Skin epidermis (tissue), 12 donors: ENCODE measurements at regions not wholly inside any gene's neighbourhood (a gene's known extent, or its start where the extent isn't known, plus 50 kb on each side); places are given as distances from the start of the nearest gene placed in this dataset.

Source experiments
- H3K27ac ChIP-seq, 21 experiments: fragments of 200-600 bp; sonication (generic) in 11 of 21; one replicate each; pipeline ENCODE4 v1.5.0; 2020; ENCODE audit warnings: mild to moderate bottlenecking in 3 of 21, inconsistent platforms in 2 of 21, moderate library complexity in 2 of 21
- H3K4me3 ChIP-seq, 7 experiments: fragments of 200-600 bp; sonication (generic) in 2 of 7; one replicate each; pipeline ENCODE4 v1.5.0; 2020; ENCODE audit warnings: inconsistent platforms in 2 of 7, mild to moderate bottlenecking in 2 of 7, moderate library complexity in 1 of 7

- Histone ChIP-seq H3K4me3 (no peak overlapping the region), H3K27ac (no peak overlapping the region)
Observed at GRCh38 chr12:91902860-91903683, 242.6 kb downstream of the BTG1 start.

DNA sequence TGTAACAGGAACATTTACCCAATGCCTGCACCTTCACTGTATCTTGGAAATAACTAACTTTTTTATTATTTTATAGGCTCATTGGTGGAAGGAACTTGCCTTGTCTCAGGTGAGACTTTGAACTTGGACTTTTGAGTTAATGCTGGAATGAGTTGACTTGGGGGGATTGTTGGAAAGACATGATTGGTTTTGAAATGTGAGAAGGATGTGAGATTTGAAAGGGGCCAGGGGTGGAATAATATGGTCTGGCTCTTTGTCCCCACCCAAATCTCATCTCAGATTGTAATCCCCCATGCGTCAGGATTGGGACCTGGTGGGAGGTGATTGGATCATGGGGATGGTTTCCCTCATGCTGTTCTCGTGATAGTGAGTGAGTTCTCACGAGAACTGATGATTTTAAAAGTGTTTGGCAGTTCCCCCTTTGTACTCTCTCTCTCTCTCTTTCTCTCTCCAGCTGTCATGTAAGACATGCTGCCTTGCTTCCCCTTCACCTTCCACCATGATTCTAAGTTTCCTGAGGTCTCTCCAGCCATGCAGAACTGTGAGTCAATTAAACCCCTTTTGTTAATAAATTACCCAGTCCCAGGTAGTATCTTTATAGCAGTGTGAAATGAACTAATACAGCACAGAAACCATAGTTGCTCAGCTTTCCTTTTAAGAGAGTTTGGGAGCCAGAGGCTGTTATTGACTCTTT, 244.1 kb downstream of the BTG1 start:
- H3K4me3 ChIP-seq: no peak overlapping the region
- H3K27ac ChIP-seq: no peak overlapping the region

DNA sequence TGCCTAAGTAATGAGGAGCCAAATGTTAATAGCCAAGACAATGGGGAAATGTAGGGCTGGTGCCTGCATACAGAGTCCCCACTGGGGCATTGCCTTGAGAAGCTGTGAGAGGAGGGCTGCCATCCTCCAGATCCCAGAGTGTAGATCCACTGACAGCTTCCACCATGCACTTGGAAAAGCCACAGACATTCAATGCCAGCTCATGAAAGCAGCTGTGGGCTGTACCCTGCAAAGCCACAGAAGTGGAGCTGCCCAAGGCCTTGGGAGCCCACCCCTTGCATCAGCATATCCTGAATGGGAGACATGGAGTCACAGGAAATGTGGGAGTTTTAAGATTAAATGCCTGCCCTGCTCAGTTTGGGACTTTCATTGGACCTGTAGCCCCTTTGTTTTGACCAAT, 244.7 kb downstream of the BTG1 start:
- Histone ChIP-seq H3K27ac (no peak overlapping the region), H3K4me3 (no peak overlapping the region)

GRCh38 chr12:91899056-91899455, 246.6 kb downstream of the BTG1 start:
- H3K27ac ChIP-seq: no peak overlapping the region
- no peak overlapping the region for H3K4me3 ChIP-seq

DNA sequence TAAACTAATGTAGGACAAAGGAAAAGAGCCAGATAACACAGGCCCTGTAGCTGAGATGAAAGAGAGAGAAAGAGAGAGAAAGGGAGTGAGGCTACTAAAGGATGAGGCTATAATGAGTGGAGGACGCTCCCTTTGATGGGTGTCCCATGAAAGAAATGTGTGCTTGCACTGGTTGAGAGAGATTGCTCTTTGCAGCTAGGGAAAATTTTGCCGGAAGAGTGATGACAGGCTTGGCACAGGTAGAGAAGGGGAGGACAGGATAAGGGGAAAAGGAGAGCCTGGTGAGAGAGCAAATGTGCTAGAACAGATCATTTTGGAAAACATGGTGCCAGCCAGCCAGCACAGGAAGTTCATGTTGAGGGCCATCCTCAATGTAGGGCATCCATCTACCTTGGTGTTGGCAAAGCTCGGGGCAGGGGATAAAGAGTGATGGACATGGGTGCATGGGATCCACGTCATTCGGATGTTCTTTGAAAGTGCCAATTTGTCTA, 248.6 kb downstream of the BTG1 start:
- H3K27ac ChIP-seq: no peak overlapping the region
- H3K4me3 ChIP-seq: no peak overlapping the region

DNA sequence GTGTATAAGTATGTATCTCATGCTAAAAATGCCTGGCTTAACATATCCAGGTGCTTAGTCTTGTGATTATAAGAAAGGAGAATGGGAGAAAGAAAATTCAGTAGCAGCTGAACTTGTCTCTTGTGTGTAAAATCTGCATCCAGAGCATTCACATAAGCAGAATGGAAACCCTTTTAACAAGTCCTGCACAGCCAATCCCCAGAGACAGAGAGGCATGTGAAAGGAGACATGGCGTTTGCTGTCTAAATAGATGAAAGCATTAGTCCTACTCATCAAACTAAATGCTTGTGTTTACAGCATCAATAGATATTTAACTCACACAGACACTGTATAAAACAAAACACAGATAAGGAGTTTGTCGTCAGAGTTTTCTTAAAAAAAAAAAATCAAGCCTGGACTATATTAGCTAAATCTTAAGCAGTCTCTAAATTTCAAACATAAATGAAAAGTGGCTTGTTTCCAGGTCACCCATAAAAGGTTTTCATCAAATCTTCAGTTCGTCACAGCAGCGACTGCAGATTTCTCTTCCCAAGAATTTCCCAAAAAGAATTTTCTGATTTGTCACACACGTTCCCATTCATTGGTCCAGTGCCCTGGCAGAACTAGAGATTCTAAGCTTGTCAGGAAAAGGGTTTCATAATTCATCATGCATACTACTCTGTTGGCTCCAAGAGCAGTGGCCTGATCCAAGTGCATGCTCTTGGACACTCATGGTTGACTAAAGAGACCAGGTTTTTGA, 249.2 kb downstream of the BTG1 start:
- Histone ChIP-seq H3K4me3 (no peak overlapping the region), H3K27ac (no peak overlapping the region)

DNA sequence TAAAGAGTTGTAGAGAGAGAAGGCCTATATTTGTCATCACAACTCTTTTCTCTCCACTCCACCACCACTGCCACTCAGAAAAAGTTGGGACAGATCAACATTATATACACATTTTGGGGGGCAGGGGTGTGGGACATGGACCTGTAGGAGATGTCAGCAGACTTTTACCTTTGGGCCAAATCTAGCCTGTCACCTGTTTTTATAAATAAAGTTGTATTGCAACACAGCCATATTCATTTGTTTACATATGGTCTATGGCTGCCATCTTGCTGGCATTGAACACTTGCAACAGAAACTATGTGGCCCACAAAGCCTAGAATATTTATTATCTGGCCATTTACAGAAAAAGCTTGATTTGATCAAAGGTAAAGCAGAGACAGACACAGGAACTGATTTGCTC, 250.7 kb downstream of the BTG1 start:
- no peak overlapping the region for H3K27ac ChIP-seq
- H3K4me3 ChIP-seq: no peak overlapping the region

- Histone ChIP-seq H3K27ac (no peak overlapping the region), H3K4me3 (no peak overlapping the region)
Observed at GRCh38 chr12:91893476-91893875, 252.2 kb downstream of the BTG1 start.

- no peak overlapping the region for H3K27ac ChIP-seq
Observed at GRCh38 chr12:91892081-91892855, 253.4 kb downstream of the BTG1 start.

GRCh38 chr12:91890742-91891141, 254.9 kb downstream of the BTG1 start:
- H3K27ac ChIP-seq: no peak overlapping the region
- H3K4me3 ChIP-seq: no peak overlapping the region

More at GRCh38 chr12:91892081-91892855, 253.4 kb downstream of the BTG1 start:
- no peak overlapping the region for H3K4me3 ChIP-seq

- Histone ChIP-seq H3K27ac (no peak overlapping the region), H3K4me3 (no peak overlapping the region)
Observed at GRCh38 chr12:91889910-91890309, 255.7 kb downstream of the BTG1 start.

GRCh38 chr12:91889059-91889458, 256.6 kb downstream of the BTG1 start:
- Histone ChIP-seq H3K27ac (no peak overlapping the region), H3K4me3 (no peak overlapping the region)

GRCh38 chr12:91887957-91888356, 257.7 kb downstream of the BTG1 start:
- H3K27ac ChIP-seq: no peak overlapping the region

DNA sequence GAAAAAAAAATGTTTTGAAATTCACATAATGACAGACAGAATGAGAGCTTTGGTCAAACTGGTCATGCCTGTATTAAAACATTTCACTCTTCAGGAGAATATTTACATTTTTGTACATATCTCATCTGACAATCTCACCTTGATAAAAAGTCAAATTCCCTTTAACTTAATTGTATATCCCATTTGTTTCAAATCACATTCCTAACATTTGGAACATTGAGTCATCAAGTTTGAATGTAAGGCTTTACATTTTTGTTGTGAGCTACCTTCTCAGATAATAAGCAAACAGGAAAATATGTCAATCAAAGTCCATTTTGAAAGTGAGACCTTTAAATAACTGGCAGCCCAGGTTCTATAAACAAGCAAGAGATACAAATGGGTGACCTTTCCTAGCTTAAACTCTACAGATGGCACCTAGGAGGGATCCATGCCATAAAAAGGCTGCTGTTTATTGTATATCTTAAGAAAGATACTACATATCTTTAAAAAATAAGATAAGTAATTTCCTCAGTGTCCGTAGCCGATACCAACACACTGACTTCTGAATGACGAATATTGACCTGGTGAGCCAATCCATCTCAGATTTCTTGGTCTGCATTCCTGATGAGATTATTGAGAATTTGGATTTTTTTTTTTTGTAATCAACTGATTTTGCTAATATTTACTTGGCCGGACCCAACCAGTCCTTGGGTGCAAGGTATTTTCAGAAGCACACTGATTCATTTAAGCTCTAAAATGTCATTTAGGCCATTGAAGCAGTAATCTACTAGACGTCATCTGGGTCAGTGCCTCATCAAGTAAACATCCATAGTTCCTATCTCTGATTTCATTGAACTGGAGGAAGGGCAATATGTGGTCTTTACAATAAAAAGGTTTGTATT, 259.6 kb downstream of the BTG1 start:
- H3K27ac ChIP-seq: no peak overlapping the region

More at GRCh38 chr12:91887957-91888356, 257.7 kb downstream of the BTG1 start:
- H3K4me3 ChIP-seq: no peak overlapping the region

DNA sequence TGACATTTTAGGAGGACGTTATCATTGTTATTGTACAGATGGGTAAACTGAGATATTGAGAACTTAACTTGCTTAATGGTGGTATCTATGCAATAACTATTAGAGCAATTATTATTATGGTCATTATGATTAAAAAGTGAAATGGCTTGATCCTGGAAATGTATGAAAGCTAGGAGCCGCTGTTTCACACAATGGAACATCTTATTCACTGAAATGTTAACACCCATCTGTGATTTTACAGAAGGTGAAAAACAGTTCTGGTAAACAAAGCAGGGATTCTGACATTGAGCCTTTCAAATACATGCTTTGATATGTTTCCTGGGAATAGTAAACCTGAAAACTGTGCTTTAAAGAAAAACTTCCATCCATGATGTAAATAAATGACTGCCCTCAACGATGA, 261.4 kb downstream of the BTG1 start:
- Histone ChIP-seq H3K4me3 (no peak overlapping the region), H3K27ac (no peak overlapping the region)

More for the DNA sequence above, 259.6 kb downstream of the BTG1 start:
- H3K4me3 ChIP-seq: no peak overlapping the region

- Histone ChIP-seq H3K4me3 (no peak overlapping the region), H3K27ac (no peak overlapping the region)
Observed at GRCh38 chr12:91883811-91884210, 261.8 kb downstream of the BTG1 start.

DNA sequence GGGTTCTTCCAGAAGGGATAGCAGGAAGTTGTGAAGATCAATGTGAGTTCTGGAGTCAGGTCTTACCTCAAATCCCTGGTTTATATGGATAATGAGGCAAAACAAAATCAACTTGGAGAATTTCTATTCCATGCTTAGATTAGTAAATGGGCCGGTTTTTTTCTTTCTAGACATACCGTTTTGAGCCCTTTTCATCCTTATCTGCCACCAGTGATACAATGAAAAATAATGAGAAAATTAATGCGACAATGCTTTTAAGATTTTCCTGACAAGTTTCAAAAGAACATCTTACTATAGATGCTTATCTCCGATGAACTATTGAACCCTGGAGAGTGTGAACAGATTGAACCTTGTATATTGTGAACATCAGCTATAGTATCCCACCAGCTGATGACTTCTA, 262.7 kb downstream of the BTG1 start:
- Histone ChIP-seq H3K27ac (no peak overlapping the region), H3K4me3 (no peak overlapping the region)

DNA sequence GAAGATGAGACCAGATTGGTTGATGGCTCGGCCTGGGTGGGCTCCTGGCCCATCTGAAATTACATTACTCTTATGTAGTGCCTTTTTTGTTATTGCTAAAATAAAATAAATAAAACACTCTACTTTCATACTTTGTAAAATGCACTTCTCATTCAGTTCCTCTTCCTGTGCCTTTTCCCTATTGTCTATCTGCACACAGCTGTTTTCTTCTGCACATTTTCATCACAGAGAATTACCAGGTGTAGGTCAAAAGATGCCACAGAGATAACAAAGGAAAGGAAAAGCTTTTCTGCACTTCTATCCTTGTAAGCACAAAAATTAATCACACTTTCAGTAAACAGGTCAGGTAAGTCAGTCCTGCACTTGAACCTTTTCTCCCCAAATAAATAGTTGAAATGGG, 265.1 kb downstream of the BTG1 start:
- H3K4me3 ChIP-seq: no peak overlapping the region
- no peak overlapping the region for H3K27ac ChIP-seq
